Type B pancreatic cell (in vitro differentiated cells): ENCODE measurements at regions not wholly inside any gene's neighbourhood (a gene's known extent, or its start where the extent isn't known, plus 50 kb on each side); places are given as distances from the start of the nearest gene placed in this dataset.
"Not testable (repeated sequence)": the region's sequence is repeated elsewhere in the genome, so short reads cannot be mapped to it uniquely, and the experiment has no call there.

ENCODE experiments used
- DNase-seq: peaks from one replicate; pipeline ENCODE4 v3.0.0; 2021; ENCODE audit warnings: mixed read lengths; ENCODE audit not compliant: unreplicated experiment; ENCODE audit errors: extremely low spot score
- H3K27ac Mint-ChIP-seq: 2 replicates; pipeline ENCODE4 v1.8.0; 2021; ENCODE audit warnings: mild to moderate bottlenecking, mixed read lengths
- H3K27me3 Mint-ChIP-seq: 2 replicates; pipeline ENCODE4 v1.8.0; 2021; ENCODE audit warnings: mixed read lengths
- H3K36me3 Mint-ChIP-seq: 2 replicates; pipeline ENCODE4 v1.8.0; 2021; ENCODE audit warnings: mixed read lengths
- H3K4me1 Mint-ChIP-seq: one replicate; pipeline ENCODE4 v1.8.0; 2021; ENCODE audit warnings: mixed read lengths; ENCODE audit not compliant: unreplicated experiment
- H3K4me3 Mint-ChIP-seq: 2 replicates; pipeline ENCODE4 v1.8.0; 2021; ENCODE audit warnings: mild to moderate bottlenecking, mixed read lengths
- H3K9me3 Mint-ChIP-seq: 2 replicates; pipeline ENCODE4 v1.8.0; 2021; ENCODE audit warnings: mixed read lengths
- TF ChIP-seq, protein P1 (sequence below): fragments of 200-600 bp; sonication (generic); conservative IDR thresholded peaks from 2 replicates; pipeline ENCODE4 v1.5.0; 2021; ENCODE audit warnings: antibody characterized with exemption, mild to moderate bottlenecking

DNA sequence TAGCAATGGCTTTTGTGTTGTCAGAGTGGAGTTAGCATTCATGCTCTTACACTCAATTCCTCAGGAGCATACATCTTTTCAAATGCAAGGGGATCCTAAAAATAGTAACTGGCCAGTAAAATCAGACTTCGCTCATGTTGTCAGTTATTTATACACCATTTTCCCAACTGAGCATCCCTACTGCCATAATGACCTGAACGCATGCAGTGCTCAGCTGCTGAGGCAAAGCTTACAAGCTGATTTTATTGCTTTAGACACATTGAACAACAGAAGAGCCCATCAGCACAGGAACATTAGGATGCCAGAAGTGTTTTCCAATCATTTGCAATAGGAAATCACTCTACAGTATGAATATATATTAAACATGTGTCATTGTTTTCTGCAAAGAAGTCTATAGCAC lies 689.7 kb upstream of the BCHE start:
- Mint-ChIP-seq H3K4me1 (no peaks in the 10 kb centered on the region), H3K9me3 (no peaks in the 10 kb centered on the region), H3K4me3 (no peak overlapping the region), H3K27ac (no peak overlapping the region), H3K36me3 (no peaks in the 10 kb centered on the region), H3K27me3 (no peaks in the 10 kb centered on the region)
- TF ChIP-seq, protein P1, sequence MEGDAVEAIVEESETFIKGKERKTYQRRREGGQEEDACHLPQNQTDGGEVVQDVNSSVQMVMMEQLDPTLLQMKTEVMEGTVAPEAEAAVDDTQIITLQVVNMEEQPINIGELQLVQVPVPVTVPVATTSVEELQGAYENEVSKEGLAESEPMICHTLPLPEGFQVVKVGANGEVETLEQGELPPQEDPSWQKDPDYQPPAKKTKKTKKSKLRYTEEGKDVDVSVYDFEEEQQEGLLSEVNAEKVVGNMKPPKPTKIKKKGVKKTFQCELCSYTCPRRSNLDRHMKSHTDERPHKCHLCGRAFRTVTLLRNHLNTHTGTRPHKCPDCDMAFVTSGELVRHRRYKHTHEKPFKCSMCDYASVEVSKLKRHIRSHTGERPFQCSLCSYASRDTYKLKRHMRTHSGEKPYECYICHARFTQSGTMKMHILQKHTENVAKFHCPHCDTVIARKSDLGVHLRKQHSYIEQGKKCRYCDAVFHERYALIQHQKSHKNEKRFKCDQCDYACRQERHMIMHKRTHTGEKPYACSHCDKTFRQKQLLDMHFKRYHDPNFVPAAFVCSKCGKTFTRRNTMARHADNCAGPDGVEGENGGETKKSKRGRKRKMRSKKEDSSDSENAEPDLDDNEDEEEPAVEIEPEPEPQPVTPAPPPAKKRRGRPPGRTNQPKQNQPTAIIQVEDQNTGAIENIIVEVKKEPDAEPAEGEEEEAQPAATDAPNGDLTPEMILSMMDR, result no peak
- no peak for DNase-seq

DNA sequence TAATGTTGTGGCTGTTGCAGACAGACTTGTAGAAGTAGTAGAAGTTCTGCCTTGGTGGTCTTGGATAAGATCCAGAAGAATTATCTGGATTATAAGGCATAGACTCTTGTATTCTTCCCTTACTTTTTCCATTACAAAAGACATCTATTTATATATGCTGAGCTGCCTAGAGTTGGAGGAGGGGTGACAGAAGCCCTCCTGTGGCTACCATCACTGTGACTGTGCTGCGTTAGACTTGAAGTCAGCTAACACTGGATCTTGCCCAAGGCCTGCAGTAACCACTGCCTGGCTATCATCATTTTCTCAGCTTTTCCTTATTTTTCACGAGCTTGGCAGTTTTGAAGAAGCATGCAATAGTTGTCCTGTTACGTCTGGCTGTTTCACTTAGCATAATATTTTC lies 684.8 kb upstream of the BCHE start:
- H3K27ac Mint-ChIP-seq, result no peak overlapping the region
- H3K36me3 Mint-ChIP-seq, result no peaks in the 10 kb centered on the region
- H3K9me3 Mint-ChIP-seq, result no peaks in the 10 kb centered on the region
- TF ChIP-seq, protein P1, result no peak
- no peaks in the 10 kb centered on the region for H3K27me3 Mint-ChIP-seq
- H3K4me1 Mint-ChIP-seq, result no peaks in the 10 kb centered on the region
- DNase-seq, result no peak
- no peak overlapping the region for H3K4me3 Mint-ChIP-seq

DNA sequence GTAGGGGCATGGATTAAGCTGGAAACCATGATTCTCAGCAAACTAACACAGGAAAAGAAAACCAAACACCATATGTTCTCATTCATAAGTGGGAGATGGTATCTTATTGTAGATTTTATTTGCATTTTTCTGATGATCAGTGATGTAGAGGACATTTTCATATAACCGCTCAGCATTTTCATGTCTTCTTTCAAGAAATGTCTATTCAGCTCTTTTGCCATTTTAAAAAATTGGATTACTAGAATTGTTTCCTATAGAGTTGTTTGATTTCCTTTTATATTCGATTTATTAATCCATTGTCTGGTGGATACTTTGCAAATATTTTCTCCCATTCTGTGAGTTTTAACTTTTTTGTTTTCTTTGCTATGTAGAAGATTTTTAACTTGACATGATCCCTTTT lies 682.2 kb upstream of the BCHE start:
- DNase-seq, result no peak
- Mint-ChIP-seq H3K36me3 (no peaks in the 10 kb centered on the region), H3K9me3 (no peaks in the 10 kb centered on the region), H3K27me3 (no peaks in the 10 kb centered on the region), H3K27ac (no peak overlapping the region), H3K4me3 (no peak overlapping the region), H3K4me1 (no peaks in the 10 kb centered on the region)
- TF ChIP-seq, protein P1, result no peak

DNA sequence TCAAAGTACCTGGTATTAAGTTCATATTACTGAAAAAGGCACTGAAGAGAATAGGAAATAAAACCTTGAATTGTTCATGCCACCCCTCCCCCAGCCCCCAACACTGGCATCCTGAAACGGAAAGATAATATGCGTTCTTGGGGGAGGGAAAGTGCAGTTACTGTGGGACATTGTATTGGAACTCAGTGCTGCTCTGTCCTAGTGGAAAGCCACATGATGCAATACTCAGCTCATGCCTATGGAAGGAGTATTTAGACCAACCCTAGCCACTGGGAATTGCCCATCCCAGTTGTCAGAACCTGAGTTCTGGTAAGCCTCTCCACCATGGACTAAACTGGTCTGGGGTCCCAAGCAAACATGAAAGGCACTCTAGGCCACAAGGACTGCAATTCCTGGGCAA lies 680.8 kb upstream of the BCHE start:
- no peak for DNase-seq
- H3K4me1 Mint-ChIP-seq, result no peaks in the 10 kb centered on the region
- H3K36me3 Mint-ChIP-seq, result no peaks in the 10 kb centered on the region
- TF ChIP-seq, protein P1, result no peak
- H3K27me3 Mint-ChIP-seq, result no peaks in the 10 kb centered on the region
- H3K27ac Mint-ChIP-seq, result no peak overlapping the region
- H3K4me3 Mint-ChIP-seq, result no peak overlapping the region
- H3K9me3 Mint-ChIP-seq, result no peaks in the 10 kb centered on the region

DNA sequence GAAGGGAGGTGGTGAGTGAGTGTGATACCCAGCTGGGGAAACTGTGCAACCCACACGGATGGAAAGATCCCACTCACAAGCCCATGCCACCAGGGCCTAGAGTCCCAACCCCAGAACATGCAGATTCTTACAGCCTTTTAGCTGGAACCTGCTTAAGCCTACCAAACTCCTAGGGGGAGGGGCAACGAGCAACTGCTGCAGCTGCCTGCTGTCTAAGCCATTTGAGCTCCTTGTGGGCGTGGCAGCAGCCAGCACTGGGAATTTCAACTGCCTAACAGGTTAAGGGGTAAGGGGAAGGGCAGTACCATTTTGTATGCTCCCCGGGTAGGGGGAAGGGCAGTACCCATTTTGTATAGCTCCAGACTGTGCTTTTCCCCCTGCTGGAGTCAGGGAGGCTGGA lies 673.2 kb upstream of the BCHE start:
- TF ChIP-seq, protein P1, result no peak
- Mint-ChIP-seq H3K4me3 (no peak overlapping the region), H3K36me3 (no peaks in the 10 kb centered on the region), H3K9me3 (no peaks in the 10 kb centered on the region), H3K27me3 (no peaks in the 10 kb centered on the region), H3K27ac (no peak overlapping the region), H3K4me1 (no peaks in the 10 kb centered on the region)
- no peak for DNase-seq

DNA sequence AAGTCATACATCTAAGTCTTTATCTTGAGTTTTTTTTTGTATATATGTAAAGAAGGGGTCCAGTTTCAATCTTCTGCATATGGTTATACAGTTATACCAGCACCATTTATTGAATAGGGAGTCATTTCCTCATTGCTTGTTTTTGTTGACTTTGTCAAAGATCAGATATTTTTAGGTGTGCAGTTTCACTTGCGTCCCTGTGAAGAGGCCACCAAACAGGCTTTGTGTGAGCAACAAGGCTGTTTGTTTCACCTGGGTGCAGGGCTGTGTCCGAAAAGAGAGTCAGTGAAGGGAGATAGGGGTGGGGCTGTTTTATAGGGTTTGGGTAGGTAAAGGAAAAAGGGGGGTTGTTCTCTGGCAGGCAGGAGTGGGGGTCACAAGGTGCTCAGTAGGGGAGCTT lies 663.2 kb upstream of the BCHE start:
- not testable (repeated sequence) for H3K27ac Mint-ChIP-seq

More for the DNA sequence above, 663.2 kb upstream of the BCHE start:
- H3K9me3 Mint-ChIP-seq, result peaks cover 15% of the 10 kb centered on the region
- DNase-seq, H3K36me3 Mint-ChIP-seq, H3K4me3 Mint-ChIP-seq, H3K27me3 Mint-ChIP-seq, H3K4me1 Mint-ChIP-seq: not testable (repeated sequence)
